HCEC 1CT (cell line): ENCODE measurements at regions not wholly inside any gene's neighbourhood (a gene's known extent, or its start where the extent isn't known, plus 50 kb on each side); places are given as distances from the start of the nearest gene placed in this dataset.
"Not testable (repeated sequence)": the region's sequence is repeated elsewhere in the genome, so short reads cannot be mapped to it uniquely, and the experiment has no call there.

Experiments
- DNase-seq: peaks from one replicate; pipeline ENCODE4 v3.0.0-alpha.2; 2017

DNA sequence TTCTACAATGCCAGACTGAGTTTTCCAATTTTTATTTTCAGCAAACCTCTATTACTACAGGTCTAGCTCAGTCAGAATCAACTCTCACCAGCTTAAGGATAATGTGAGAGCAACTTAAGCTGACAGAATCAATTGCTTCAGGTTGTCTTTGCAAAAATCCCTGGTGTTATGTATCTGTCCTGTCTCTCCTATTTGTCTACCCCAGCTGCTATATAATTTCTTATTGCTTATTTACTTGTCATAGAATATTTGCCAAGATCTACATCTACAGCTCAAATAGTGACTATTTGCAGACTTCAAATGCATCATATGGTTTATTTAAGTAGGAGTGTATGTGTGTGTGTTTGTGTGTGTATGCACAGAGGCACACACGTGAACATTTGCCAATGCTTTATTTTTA is 54.1 kb downstream of the FOXG1 start:
- no peak for DNase-seq

DNA sequence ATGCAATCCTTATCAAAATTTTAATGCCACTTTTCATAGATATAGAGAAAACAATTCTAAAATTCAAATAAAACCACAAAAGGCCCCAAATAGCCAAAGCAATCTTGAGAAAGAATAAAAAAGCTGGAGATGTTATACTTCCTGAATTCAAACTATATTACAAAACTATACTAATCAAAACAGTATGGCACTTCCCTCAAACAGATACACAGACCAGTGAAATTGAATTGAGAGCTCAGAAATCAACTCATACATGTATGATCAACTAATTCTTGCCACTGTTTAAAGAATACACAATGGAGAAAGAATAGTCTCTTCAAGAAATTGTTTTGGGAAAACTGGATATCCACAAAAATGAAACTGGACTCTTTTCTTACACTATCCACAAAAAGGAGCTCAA is 55.4 kb downstream of the FOXG1 start:
- no peak for DNase-seq

DNA sequence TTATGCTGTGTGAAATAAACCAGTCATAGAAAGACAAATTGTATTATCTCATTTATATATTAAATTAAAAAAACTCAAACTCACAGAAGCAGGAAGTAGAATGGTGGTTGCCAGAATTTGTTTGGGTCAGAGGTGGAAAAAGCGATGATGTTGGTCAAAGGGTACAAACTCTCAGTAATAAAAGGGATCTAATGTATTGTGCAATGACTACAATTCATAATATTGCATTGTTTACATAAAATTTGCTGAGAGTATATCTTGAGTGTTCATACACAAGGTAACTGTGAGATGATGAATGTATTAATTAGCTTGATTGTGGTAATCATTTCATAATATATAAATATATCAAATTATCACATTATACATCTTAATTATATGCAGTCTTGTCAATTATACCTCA is 56.7 kb downstream of the FOXG1 start:
- DNase-seq: no peak

DNA sequence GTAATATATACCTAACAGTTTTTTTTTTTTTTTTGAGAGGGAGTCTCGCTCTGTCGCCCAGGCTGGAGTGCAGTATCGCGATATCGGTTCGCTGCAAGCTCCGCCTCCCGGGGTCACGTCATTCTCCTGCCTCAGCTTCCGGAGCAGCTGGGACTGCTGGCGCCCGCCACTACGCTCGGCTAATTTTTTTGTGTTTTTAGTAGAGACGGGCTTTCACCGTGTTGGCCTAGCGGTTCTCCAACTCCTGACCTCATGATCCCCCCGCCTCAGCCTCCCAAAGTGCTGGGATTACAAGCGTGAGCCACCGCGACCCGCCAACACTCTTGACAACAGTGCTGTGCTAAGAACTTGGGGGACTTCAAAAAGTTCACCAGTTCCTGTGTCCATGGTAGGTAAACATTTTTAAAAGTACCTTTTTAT is 63.5 kb downstream of the FOXG1 start:
- DNase-seq: no peak

DNA sequence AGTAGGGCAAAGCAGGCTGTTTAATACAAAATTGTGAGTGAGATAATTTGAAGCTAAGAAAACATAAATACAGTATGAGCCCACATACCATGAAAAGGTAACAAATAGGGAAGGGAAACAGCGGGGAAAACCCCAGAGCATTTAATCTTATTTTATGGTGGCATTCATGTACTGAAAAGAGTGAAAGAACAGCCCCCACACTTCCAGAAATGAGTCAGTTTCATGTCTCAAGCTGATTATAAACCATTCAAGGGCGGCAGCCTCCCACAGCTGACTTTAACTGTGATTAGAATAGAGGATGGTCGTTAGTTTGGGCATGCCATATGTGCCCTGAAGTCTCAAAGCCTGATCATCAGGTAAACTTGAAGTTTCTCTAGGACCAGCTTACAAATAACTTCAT is 64.5 kb downstream of the FOXG1 start:
- DNase-seq: no peak

DNA sequence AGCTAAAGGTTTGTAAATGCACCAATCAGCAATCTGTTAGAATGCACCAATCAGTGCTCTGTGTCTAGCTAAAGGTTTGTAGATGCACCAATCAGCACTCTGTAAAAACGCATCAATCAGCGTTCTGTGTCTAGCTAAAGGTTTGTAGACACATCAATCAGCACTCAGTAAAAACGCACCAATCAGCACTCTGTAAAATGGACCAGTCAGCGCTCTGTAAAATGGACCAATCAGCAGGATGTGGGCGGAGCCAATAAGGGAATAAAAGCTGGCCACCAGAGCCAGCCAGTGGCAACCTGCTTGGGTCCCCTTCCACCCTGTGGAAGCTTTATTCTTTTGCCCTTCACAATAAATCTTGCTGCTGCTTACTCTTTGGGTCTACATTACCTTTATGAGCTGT is 76.0 kb downstream of the FOXG1 start:
- not testable (repeated sequence) for DNase-seq

DNA sequence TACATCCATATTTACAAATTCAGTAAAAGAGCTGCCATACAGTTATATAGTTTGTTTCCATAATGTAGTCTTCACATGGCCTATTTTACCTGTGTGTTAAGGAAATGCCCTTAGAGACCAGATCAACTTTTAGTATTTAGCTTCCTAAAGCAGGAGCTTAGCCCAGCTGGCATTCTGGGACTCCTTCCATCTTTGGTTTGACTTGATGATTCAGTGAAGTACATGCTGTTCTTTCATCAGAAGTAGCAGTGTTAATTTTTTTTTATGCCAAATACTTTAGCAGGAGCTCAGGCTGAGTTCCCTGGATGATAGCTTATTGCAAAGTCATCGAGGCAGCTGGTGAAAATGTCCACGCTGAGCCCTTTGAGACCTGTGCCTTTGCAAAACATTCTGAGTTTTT is 101.0 kb downstream of the FOXG1 start:
- DNase-seq: peak; percentile 80

DNA sequence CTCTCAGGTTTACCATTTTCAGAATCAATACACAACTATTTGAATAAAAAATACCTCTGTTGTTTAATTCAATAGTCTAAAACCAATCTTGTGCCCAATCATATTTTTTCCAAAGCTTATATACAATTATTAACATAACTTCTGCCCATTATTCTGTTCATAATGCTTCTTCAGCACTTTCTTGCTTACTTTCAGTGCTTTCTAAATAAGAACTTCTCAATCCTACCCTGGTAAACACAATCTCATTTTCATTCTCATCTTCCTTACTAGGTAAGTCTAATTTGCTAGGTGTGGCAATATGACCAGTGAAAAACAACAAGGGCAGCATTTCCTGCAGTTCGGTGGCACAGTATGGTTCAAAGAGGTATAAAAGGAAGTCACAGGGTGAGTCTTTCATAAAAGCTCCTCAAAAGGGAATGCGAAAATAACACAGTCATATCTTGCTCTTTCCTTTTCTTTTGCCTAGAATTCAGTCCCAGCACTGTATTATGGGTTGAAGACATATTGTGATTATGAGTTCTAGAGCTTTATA is 103.5 kb downstream of the FOXG1 start:
- no peak for DNase-seq

DNA sequence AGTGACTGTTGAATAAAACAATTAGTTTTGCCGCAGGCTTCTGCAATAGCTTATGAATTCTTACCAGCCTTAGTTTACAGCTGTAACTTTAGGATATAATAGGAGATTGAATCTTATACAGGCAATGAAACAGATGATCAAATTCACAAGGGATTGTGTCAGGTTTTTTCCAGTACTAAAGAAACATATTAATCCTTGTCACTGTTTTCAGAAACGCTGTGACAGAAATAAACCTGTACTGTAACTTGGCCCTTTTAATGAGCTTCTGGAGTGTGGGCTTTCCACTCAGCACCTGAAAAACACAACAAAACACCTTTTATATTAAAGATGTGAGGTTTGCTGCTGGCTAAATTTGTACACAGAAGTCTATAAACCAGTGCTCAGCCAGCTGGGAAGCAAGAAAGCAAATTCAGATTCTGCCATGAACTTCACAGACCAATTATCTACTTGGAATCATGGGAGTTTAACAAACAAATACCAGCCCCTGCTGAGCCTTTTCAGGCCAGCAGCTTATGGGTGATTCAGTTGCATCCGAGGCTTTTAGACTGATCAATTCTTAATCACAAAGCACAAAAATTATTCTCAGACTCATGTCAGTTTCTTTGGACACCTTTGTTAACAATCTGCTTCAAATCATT is 109.5 kb downstream of the FOXG1 start:
- DNase-seq: no peak

DNA sequence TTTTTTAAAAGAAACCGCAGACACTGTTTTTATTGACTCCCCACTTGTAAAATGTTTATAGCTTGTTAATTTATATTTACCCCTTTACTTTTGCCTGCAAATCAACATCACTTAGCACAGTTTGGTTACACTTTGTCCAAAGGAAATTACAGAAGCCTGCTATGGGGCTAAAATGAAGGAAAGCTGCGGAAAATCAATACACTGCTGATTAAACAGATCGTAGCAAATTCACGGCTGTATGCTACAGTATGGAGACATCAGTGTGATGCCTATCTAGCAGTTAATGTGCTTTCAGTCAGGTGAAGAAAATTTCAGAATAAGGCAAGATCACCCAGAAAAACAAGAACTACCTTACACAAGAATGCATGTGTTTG is 110.0 kb downstream of the FOXG1 start:
- DNase-seq: no peak

DNA sequence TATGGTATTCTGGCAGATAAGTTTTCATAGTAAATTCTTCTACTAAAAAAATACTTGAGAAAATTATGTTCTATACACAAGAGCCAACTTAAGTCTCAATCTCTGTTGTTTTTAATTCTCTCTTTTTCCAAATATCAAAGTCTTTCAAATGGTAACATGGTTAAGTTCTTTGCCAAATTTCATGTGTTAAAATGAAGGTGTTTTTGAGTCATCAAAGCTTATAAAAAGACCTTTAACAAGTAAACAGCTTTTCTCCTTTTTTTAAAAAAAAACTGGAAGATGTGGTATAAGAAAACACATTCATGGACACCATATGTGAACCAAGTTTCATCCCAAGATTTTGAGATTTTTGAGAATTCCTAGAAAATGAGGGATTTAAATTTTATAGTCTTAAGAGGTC is 111.3 kb downstream of the FOXG1 start:
- DNase-seq: no peak

DNA sequence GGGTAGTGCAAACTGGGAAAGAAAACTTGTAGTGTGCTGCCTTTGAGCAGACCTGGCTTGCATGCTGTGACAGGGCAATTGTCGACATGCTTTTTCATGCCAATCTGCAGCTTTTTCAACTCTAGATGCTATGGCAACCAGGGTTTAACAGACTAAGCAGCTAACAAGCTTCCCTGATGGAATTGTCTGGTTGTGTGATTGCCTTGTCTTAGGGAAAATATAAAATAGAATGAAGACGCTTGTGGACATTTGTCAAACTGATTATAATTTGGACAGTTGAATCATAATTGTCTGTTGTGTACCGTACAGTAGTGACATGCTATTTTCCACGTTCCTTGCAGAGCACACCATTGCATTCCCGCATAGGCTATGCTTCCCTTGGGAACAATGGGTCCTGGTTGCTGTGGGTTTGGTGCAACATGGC is 113.0 kb downstream of the FOXG1 start:
- DNase-seq: no peak

DNA sequence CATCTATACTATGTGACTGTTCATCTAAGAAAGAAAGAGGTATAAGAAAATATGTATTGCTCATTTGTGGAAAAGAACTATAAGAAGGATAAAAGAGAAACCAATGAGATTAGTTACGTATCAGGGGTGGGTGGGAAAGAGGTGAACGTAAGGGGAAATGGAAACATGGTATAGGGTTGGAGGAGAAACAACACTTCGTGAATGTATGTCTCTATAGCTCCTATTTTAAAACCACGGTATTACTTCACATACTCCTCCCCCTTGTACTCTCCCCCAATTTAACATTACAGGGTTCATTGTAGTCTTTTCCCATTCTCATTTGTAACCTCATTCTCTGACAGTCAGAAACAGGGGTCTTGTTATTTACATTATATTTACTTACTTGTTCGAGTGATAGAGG is 120.4 kb downstream of the FOXG1 start:
- DNase-seq: no peak

DNA sequence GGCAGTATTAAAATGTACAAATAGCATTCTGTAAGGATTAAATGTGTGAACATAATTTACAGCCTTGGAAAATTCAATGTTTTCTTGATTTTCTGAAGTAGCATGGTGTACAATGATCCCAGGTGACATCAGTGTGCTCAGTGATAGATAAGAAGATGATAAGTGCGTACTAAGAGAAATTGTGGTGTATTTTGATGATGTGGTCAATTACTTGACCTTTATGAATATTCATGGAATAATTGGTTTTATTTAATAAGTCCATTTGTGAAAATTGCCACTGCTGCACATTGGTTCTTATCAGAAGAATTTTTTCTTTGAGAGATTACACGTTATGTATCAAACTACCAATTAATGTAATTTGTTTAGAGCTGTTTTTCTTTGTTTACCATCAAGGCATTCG is 128.8 kb downstream of the FOXG1 start:
- DNase-seq: no peak

DNA sequence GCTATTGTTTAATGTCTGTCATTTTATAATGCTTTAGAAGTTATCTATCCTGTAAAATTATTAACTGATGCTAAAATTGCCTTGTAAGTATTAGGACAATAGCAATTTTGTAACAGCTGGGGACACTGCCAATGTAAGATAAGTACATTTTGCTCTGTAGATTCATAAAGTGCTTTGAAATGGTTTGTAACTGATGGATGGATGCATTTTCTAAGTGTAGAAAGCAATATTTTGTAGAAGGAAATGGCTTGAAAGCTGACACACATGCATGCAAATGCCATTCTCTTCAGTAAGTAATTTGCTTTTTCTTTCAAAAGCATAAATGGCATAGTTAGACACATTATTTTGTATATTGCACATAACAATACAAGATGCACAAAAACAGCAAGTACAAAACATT is 129.8 kb downstream of the FOXG1 start:
- no peak for DNase-seq

DNA sequence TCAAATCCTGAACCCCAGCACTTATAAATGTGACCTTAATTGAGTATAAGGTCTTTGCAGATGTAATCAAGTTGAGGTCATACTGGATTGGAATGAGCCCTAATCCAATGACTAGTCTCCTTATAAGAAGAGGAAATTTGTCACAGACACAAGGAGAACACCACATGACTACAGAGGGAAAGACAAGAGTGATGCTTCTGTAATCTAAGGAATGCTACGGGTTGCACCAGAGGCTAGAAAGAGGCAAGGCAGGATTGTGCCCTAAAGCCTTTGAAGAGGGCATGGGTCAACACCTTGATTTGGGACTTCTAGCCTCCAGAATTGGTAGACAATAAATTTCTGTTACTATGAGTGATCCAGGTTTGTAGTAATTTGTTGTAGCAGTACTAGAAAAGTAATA is 135.0 kb downstream of the FOXG1 start:
- DNase-seq: peak; percentile 32

DNA sequence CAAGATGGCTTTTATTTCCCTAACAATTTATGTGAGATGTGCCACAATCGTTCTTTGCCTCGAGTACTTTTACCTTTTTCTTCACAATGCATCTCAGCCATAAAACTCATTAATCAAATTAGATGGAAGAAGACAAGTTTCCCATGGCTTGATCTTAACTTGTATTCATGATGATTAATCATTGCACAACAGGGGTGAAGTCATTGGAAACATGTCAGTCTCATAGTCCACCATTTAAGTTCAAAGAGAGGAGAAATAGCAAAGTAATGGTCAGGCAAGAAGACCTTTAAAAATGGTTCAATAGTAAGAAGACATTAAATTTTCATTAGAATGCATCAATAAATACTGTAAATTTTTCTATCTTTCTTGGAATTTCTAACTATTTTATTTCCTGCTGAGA is 136.3 kb downstream of the FOXG1 start:
- peak; percentile 25 for DNase-seq

DNA sequence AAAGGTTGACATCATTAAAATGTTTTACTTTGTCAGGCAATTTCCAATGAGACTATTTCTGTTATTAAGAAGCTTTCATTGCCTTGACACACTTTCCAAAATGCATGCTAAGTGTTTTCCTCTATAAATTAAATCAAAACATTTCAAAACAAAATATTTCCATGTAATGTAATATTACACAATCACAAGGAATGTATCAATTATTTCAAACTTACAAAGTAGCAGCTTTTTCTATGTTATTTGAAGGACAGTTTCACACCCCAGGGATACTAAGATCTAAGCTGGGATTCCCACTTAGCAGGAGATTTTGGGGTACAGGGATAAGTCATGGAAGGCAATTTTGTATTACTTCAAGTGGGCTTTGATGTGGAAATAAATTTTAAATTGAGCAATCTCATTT is 144.9 kb downstream of the FOXG1 start:
- no peak for DNase-seq

DNA sequence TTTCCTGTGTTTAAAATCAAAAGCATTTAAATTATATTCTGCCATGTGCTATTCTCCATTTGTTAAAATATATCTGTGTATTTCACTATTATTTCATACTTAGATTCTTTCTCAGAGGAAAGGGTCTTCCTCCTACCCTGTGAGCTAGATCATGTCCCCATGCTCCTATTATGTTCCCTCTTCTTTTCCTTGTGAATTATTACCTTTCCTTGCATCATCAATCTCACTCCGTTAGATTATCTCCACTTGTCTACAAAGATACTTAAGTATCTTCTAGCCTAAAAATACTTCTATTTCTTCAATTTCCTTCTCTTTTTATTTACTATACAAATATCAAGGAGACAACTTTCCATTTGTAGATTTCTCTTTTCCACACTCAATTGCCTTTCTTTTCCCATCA is 146.5 kb downstream of the FOXG1 start:
- DNase-seq: no peak

DNA sequence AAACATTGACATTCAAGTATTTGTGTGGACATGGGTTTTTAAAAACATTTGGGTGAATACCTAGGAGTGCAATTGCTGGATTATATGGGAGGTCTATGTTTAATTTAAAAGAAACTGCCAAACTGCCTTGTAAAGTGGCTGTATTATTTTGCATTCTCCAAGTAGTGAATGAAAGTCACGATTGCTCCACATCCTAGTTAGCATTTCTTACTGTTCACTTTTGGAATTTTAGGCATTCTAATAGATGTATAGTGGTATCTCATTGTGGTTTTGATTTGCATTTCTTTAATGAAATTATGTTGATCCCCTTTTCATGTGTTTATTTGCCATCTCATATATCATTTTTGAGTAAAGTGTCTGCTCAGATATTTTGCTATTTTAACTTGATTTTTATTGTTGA is 159.5 kb downstream of the FOXG1 start:
- DNase-seq: no peak

DNA sequence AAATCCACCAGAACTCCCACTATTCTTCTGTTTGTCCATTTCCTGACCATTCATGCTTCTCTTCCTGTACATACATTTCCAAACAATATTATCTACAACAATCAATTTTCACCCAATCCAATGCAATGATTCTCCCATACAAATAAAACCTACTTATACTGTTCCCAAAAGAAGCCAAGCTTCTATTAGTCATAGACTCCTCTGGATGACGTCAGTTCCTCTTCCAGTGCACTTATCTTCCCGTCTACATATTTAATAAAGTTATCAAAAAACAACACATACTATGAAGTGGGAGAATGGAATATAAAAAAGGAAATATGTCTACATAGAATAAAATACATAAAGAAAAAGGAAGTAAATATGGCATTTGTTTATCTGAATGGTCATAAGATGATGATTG is 165.4 kb downstream of the FOXG1 start:
- no peak for DNase-seq

DNA sequence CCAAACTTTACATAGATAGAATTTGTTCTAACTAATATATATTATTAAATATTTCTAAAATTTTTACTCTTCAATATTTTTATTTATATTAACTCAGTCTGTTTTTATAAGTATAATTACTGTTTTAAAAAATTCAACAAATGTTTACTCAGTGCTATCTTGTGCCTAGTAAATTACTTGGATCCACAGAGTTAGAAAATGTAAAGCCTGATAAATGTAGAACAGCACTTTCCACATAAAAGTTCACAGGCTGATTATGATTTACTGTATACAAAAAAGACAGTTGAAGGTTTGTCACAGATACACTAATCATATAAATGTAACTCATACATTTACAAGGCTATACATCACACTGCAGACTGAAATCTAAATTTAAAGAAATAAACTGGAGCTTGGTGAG is 170.0 kb downstream of the FOXG1 start:
- no peak for DNase-seq

DNA sequence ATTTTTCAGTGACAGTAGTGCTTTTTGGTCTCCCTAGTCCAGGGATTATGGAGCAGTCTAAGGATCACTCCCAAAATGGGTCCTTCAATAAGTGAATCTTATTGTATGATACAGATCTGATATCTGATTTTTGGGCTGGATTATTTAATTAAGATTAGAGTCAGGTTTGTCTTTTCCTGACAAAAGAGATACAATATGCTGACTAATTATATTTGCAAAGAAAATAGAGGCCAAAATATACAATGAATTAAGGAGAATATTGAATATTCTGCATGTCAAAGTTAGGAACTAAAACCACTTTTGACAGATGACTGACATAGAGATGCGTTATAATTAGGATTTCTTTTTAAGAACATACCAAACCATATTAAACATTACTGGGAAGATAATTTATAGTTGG is 175.2 kb downstream of the FOXG1 start:
- no peak for DNase-seq

DNA sequence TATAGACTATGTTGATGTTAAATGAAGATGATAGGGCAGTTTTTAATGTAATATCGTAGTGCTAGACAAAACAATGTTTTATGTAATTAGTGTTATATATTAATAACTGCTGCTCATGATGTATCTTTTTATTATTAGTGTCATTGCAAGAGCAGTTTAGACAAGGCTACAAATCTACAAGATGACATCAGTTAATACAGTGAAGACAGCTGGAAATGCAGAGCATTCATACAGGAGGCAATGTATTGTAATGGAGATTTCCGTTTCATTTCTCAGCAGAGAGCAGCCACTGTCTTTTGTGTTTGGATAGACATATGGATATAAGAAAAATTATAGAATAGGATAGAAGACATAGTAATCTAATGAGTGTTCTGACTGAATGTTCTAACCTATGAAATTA is 178.0 kb downstream of the FOXG1 start:
- no peak for DNase-seq

DNA sequence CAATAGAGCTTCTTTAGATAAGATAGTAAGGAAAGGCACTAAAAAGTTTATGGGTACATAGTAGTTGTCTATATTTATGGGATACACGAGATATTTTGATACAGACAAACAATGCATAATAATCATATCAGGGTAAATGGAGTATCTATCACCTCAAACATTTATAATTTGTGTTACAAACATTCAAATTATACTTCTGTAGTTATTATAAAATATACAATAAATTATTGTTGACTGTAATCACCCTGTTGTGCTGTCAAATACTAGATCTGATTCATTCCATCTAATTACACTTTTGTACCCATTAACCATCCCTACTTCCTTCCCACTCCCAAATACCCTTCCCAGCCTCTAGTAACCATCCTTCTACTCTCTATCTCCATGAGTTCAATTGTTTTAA is 179.7 kb downstream of the FOXG1 start:
- no peak for DNase-seq

DNA sequence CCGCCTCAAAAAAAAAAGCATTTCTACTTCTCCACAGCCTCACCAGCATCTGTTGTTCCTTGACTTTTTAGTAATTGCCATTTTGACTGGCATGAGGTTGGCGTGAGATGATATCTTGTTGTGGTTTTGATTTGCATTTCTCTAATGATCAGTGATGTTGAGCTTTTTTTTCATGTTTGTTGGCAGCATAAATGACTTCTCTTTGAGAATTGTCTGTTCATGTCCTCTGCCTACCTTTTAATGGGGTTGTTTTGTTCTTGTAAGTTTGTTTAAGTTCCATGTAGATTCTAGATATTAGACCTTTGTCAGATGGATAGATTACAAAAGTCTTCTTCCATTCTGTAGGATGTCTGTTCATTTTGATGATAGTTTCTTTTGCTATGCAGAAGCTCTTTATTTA is 182.9 kb downstream of the FOXG1 start:
- DNase-seq: no peak
